SK-N-SH treated with all-trans-retinoic acid at 6 μM for 48 hours (cell line): ENCODE measurements at regions not wholly inside any gene's neighbourhood (a gene's known extent, or its start where the extent isn't known, plus 50 kb on each side); places are given as distances from the start of the nearest gene placed in this dataset.

Experiments
- ATAC-seq: fragments of 200-7000 bp; cut with Tn5 transposase; 3 replicates; pipeline ENCODE4 v1.9.1; 2020; ENCODE audit warnings: mild to moderate bottlenecking, moderate library complexity
- ARNTL ChIP-seq: fragments of 450-650 bp; formaldehyde crosslinking; IDR thresholded peaks from 2 replicates; pipeline ENCODE4 v1.5.0; 2020; ENCODE audit warnings: low read depth, mild to moderate bottlenecking, moderate library complexity, borderline replicate concordance
- BACH2 ChIP-seq: fragments of 250-450 bp; sonication (Bioruptor Pico); IDR thresholded peaks from 2 replicates; pipeline ENCODE4 v1.9.0; 2021; ENCODE audit warnings: mild to moderate bottlenecking, borderline replicate concordance
- CSDC2 ChIP-seq: fragments of 250-450 bp; sonication (Bioruptor Pico); IDR thresholded peaks from 2 replicates; pipeline ENCODE4 v1.5.0; 2020; ENCODE audit warnings: mild to moderate bottlenecking, moderate library complexity
- ISL1 ChIP-seq: fragments of 250-450 bp; sonication (Bioruptor Pico); IDR thresholded peaks from 2 replicates; pipeline ENCODE4 v2.1.2; 2022; ENCODE audit warnings: mild to moderate bottlenecking, moderate library complexity
- OSR1 ChIP-seq: fragments of 250-450 bp; sonication (Bioruptor Pico); IDR thresholded peaks from 2 replicates; pipeline ENCODE4 v1.8.0; 2022; ENCODE audit warnings: moderate library complexity, mild to moderate bottlenecking, inconsistent platforms
- RARB ChIP-seq: fragments of 250-450 bp; sonication (Bioruptor Pico); IDR thresholded peaks from 2 replicates; pipeline ENCODE4 v1.8.0; 2021; ENCODE audit warnings: mild to moderate bottlenecking, moderate library complexity
- SNAI2 ChIP-seq: fragments of 250-450 bp; sonication (Bioruptor Pico); IDR thresholded peaks from 2 replicates; pipeline ENCODE4 v1.5.0; 2020; ENCODE audit warnings: mild to moderate bottlenecking, moderate library complexity
- TCF4 ChIP-seq: fragments of 250-450 bp; sonication (Bioruptor Pico); IDR thresholded peaks from 2 replicates; pipeline ENCODE4 v1.8.0; 2021; ENCODE audit warnings: mild to moderate bottlenecking, moderate library complexity, borderline replicate concordance
- TOX ChIP-seq: fragments of 250-450 bp; sonication (Bioruptor Pico); IDR thresholded peaks from 2 replicates; pipeline ENCODE4 v1.8.0; 2021; ENCODE audit warnings: mild to moderate bottlenecking, moderate library complexity, borderline replicate concordance
- ZC3H10 ChIP-seq: fragments of 250-450 bp; sonication (Bioruptor Pico); IDR thresholded peaks from 2 replicates; pipeline ENCODE4 v1.5.1; 2021; ENCODE audit warnings: mild to moderate bottlenecking, moderate library complexity
- ZFP3 ChIP-seq: fragments of 250-450 bp; sonication (Bioruptor Pico); IDR thresholded peaks from 2 replicates; pipeline ENCODE4 v1.5.0; 2020; ENCODE audit warnings: mild to moderate bottlenecking, moderate library complexity
- ZFP30 ChIP-seq: fragments of 450-650 bp; formaldehyde crosslinking; IDR thresholded peaks from 2 replicates; pipeline ENCODE4 v1.5.0; 2022; ENCODE audit warnings: mild to moderate bottlenecking, moderate library complexity
- ZNF565 ChIP-seq: fragments of 450-650 bp; formaldehyde crosslinking; conservative IDR thresholded peaks from 2 replicates; pipeline ENCODE4 v1.5.0; 2020; ENCODE audit warnings: low read depth, mild to moderate bottlenecking, moderate library complexity
- ZNF70 ChIP-seq: fragments of 450-650 bp; formaldehyde crosslinking; IDR thresholded peaks from 2 replicates; pipeline ENCODE4 v1.5.0; 2020; ENCODE audit warnings: mild to moderate bottlenecking, moderate library complexity
- ZNF8 ChIP-seq: fragments of 450-650 bp; formaldehyde crosslinking; IDR thresholded peaks from 2 replicates; pipeline ENCODE4 v1.5.0; 2020; ENCODE audit warnings: mild to moderate bottlenecking, moderate library complexity
- TF ChIP-seq, protein P1 (sequence below): fragments of 250-450 bp; sonication (Bioruptor Pico); IDR thresholded peaks from 2 replicates; pipeline ENCODE4 v1.5.1; 2021; ENCODE audit warnings: mild to moderate bottlenecking, moderate library complexity
- TF ChIP-seq, protein P2 (sequence below): fragments of 250-450 bp; sonication (Bioruptor Pico); IDR thresholded peaks from 2 replicates; pipeline ENCODE4 v1.8.0; 2021; ENCODE audit warnings: low read depth, mild to moderate bottlenecking, moderate library complexity, borderline replicate concordance
- TF ChIP-seq, protein P3 (sequence below): fragments of 250-450 bp; sonication (Bioruptor Pico); IDR thresholded peaks from 2 replicates; pipeline ENCODE4 v1.5.1; 2020; ENCODE audit warnings: low read depth, mild to moderate bottlenecking, moderate library complexity
- TF ChIP-seq, protein P4 (sequence below): fragments of 250-450 bp; sonication (Bioruptor Pico); IDR thresholded peaks from 2 replicates; pipeline ENCODE4 v1.5.0; 2020; ENCODE audit warnings: mild to moderate bottlenecking, moderate library complexity

DNA sequence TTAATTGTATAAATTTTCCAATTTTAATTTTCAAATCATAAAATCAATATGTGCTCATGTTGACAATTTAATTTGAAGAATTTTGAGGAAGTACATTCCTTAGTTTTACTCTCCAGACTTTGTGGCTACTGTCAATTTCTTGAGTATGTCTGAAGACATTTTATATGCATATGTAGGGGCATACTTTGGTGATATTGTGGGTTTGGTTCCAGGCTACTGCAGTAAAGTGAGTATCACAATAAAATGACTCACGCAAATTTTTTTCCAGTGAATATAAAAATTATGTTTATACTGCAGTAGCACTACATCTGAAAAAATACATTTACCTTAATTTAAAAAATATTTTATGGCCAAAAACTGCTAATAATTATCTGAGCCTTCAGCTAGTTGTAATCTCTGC, 123.2 kb upstream of the PLCL2 start (continued):
- TF ChIP-seq TCF4 (CRISPR knock-in tag): no peak
- TF ChIP-seq ZNF8 (CRISPR knock-in tag): no peak
- no peak for TF ChIP-seq BACH2 (CRISPR knock-in tag)

DNA sequence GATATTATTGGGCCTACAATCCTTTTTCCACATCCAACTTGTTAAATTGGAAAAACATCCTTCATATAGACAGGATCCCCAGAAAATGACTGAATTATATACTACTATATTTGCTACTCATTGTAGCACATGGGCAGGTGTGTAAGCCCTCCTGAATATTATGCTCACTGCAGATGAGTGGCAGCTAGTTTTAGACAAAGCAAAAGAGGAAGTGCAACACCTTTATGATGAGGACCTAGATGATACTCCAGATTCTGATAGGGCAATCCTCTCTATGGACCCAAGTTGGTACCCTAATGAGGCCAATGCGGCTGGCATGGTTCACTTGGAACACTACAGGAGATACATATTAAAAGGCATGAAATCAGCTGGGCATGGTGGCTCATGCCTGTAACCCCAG, 119.1 kb upstream of the PLCL2 start:
- no peak for ATAC-seq
- TF ChIP-seq BACH2 (CRISPR knock-in tag) (no peak), TOX (CRISPR knock-in tag) (no peak), CSDC2 (CRISPR knock-in tag) (no peak), ZNF565 (CRISPR knock-in tag) (no peak), SNAI2 (no peak), ZFP3 (no peak), OSR1 (CRISPR knock-in tag) (no peak), ZNF8 (CRISPR knock-in tag) (no peak), ZC3H10 (no peak), ARNTL (CRISPR knock-in tag) (no peak), RARB (no peak), ISL1 (CRISPR knock-in tag) (no peak), ZFP30 (CRISPR knock-in tag) (no peak)
- TF ChIP-seq, protein P1, sequence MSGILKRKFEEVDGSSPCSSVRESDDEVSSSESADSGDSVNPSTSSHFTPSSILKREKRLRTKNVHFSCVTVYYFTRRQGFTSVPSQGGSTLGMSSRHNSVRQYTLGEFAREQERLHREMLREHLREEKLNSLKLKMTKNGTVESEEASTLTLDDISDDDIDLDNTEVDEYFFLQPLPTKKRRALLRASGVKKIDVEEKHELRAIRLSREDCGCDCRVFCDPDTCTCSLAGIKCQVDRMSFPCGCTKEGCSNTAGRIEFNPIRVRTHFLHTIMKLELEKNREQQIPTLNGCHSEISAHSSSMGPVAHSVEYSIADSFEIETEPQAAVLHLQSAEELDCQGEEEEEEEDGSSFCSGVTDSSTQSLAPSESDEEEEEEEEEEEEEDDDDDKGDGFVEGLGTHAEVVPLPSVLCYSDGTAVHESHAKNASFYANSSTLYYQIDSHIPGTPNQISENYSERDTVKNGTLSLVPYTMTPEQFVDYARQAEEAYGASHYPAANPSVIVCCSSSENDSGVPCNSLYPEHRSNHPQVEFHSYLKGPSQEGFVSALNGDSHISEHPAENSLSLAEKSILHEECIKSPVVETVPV (CRISPR knock-in tag): no peak
- TF ChIP-seq, protein P2, sequence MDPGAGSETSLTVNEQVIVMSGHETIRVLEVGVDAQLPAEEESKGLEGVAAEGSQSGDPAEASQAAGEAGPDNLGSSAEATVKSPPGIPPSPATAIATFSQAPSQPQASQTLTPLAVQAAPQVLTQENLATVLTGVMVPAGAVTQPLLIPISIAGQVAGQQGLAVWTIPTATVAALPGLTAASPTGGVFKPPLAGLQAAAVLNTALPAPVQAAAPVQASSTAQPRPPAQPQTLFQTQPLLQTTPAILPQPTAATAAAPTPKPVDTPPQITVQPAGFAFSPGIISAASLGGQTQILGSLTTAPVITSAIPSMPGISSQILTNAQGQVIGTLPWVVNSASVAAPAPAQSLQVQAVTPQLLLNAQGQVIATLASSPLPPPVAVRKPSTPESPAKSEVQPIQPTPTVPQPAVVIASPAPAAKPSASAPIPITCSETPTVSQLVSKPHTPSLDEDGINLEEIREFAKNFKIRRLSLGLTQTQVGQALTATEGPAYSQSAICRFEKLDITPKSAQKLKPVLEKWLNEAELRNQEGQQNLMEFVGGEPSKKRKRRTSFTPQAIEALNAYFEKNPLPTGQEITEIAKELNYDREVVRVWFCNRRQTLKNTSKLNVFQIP (CRISPR knock-in tag): no peak
- TF ChIP-seq, protein P3, sequence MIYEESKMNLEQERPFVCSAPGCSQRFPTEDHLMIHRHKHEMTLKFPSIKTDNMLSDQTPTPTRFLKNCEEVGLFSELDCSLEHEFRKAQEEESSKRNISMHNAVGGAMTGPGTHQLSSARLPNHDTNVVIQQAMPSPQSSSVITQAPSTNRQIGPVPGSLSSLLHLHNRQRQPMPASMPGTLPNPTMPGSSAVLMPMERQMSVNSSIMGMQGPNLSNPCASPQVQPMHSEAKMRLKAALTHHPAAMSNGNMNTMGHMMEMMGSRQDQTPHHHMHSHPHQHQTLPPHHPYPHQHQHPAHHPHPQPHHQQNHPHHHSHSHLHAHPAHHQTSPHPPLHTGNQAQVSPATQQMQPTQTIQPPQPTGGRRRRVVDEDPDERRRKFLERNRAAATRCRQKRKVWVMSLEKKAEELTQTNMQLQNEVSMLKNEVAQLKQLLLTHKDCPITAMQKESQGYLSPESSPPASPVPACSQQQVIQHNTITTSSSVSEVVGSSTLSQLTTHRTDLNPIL (CRISPR knock-in tag): no peak

DNA sequence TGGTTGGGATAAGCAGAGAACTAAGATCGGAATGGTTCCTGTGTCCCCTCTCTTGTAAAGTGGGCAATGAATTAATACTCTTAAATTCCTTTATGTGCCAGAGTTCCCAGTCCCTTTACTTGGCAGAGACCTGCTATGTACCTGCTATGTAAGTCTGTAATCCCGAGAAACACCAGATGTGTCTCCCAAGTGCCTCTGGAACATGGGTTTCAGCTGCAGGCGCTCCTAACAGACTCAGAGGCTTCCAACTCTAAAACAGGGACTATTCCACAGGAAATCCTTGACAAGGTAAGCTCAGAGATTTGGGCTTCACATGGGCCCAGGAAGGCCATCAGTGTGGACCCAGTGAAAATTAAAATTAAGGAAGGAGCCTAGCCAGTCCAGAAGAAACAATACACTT, 117.7 kb upstream of the PLCL2 start:
- TF ChIP-seq, protein P4, sequence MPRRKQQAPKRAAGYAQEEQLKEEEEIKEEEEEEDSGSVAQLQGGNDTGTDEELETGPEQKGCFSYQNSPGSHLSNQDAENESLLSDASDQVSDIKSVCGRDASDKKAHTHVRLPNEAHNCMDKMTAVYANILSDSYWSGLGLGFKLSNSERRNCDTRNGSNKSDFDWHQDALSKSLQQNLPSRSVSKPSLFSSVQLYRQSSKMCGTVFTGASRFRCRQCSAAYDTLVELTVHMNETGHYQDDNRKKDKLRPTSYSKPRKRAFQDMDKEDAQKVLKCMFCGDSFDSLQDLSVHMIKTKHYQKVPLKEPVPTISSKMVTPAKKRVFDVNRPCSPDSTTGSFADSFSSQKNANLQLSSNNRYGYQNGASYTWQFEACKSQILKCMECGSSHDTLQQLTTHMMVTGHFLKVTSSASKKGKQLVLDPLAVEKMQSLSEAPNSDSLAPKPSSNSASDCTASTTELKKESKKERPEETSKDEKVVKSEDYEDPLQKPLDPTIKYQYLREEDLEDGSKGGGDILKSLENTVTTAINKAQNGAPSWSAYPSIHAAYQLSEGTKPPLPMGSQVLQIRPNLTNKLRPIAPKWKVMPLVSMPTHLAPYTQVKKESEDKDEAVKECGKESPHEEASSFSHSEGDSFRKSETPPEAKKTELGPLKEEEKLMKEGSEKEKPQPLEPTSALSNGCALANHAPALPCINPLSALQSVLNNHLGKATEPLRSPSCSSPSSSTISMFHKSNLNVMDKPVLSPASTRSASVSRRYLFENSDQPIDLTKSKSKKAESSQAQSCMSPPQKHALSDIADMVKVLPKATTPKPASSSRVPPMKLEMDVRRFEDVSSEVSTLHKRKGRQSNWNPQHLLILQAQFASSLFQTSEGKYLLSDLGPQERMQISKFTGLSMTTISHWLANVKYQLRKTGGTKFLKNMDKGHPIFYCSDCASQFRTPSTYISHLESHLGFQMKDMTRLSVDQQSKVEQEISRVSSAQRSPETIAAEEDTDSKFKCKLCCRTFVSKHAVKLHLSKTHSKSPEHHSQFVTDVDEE (CRISPR knock-in tag): no peak
- TF ChIP-seq, protein P3 (CRISPR knock-in tag): no peak
- no peak for TF ChIP-seq ARNTL (CRISPR knock-in tag)
- no peak for ATAC-seq

DNA sequence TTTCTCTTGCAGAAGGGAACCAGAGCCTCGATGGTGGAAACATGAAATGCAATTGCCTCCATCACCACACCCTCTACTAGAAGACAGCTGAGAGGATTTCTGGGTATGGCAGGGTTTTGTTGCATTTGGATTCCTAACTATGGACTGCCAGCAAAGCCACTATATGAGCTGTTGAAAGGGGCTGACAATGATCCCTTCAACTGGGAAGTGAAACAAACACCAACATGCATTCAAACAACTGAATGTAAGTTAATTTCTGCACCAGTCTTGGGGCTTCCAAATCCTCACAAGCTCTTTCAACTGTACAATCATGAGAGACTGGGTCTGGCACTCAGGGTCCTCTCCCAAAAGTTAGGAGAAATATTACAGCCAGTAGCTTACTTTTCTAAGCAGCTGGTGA, 116.7 kb upstream of the PLCL2 start:
- TF ChIP-seq OSR1 (CRISPR knock-in tag) (no peak), TCF4 (CRISPR knock-in tag) (no peak), ZFP3 (no peak), BACH2 (CRISPR knock-in tag) (no peak), ZNF70 (no peak)
- TF ChIP-seq, protein P1 (CRISPR knock-in tag): no peak
- no peak for ATAC-seq
